Smooth muscle cell (in vitro differentiated cells): ENCODE measurements at regions not wholly inside any gene's neighbourhood (a gene's known extent, or its start where the extent isn't known, plus 50 kb on each side); places are given as distances from the start of the nearest gene placed in this dataset.

Experiments
- DNase-seq: peaks from one replicate; lab custom pipeline; 2025; ENCODE audit not compliant: unreplicated experiment; lab: John Stamatoyannopoulos, UW
- H2AFZ ChIP-seq: fragments of 200-600 bp; sonication (generic); 2 replicates; pipeline ENCODE4 v1.6.0; 2016; ENCODE audit warnings: antibody characterized with exemption, low read depth, mild to moderate bottlenecking
- H3F3A ChIP-seq: fragments of 200-600 bp; sonication (generic); 2 replicates; pipeline ENCODE4 v1.6.0; 2017; ENCODE audit warnings: antibody characterized with exemption, low read depth
- H3K27ac ChIP-seq: fragments of 200-600 bp; sonication (generic); 2 replicates; pipeline ENCODE4 v1.5.1; 2016; ENCODE audit warnings: low read depth, mild to moderate bottlenecking
- H3K27me3 ChIP-seq: fragments of 200-600 bp; sonication (generic); 2 replicates; pipeline ENCODE4 v1.6.1; 2016; ENCODE audit warnings: low read depth, mild to moderate bottlenecking
- H3K36me3 ChIP-seq: fragments of 200-600 bp; sonication (generic); 2 replicates; pipeline ENCODE4 v1.5.1; 2016; ENCODE audit warnings: low read depth
- H3K4me1 ChIP-seq: fragments of 200-600 bp; sonication (generic); 2 replicates; pipeline ENCODE4 v1.5.1; 2016; ENCODE audit warnings: low read depth
- H3K4me2 ChIP-seq: fragments of 200-600 bp; sonication (generic); 2 replicates; pipeline ENCODE4 v1.6.0; 2016; ENCODE audit warnings: mild to moderate bottlenecking
- H3K4me3 ChIP-seq: fragments of 200-600 bp; sonication (generic); 2 replicates; pipeline ENCODE4 v1.5.1; 2016; ENCODE audit warnings: mild to moderate bottlenecking
- H3K79me2 ChIP-seq: fragments of 200-600 bp; sonication (generic); 2 replicates; pipeline ENCODE4 v1.6.0; 2016; ENCODE audit warnings: low read depth, mild to moderate bottlenecking
- H3K9ac ChIP-seq: fragments of 200-600 bp; sonication (generic); 2 replicates; pipeline ENCODE4 v1.6.0; 2016; ENCODE audit warnings: low read depth
- H3K9me3 ChIP-seq: fragments of 200-600 bp; sonication (generic); replicated peaks from 2 replicates; pipeline ENCODE4 v1.5.1; 2016; ENCODE audit warnings: low read depth
- H4K20me1 ChIP-seq: fragments of 200-600 bp; sonication (generic); 2 replicates; pipeline ENCODE4 v1.6.0; 2016; ENCODE audit warnings: low read depth
- CTCF ChIP-seq: fragments of 200-600 bp; sonication (generic); IDR thresholded peaks from 2 replicates; pipeline ENCODE4 v1.5.1; 2017; ENCODE audit warnings: borderline replicate concordance, mild to moderate bottlenecking, antibody characterized with exemption; ENCODE audit not compliant: insufficient read depth, poor library complexity, severe bottlenecking
- WGBS: methylation state at CpG from one replicate; pipeline ENCODE4 v1.1.7; 2016; ENCODE audit warnings: low lambda C conversion rate; 5-methylcytosine and 5-hydroxymethylcytosine counted together

- no peak overlapping the region for H3K27ac ChIP-seq
- no peak overlapping the region for H3K9ac ChIP-seq
- no peak for DNase-seq
- WGBS: 69% methylated on average over 6 of the region's 6 CpGs
- no peak overlapping the region for H3K4me2 ChIP-seq
- H3F3A ChIP-seq: no peaks in the 10 kb centered on the region
- H3K4me1 ChIP-seq: peaks cover 14% of the 10 kb centered on the region
- no peak overlapping the region for H2AFZ ChIP-seq
- no peak for TF ChIP-seq CTCF
- H3K4me3 ChIP-seq: no peak overlapping the region
- no peaks in the 10 kb centered on the region for H4K20me1 ChIP-seq
- H3K36me3 ChIP-seq: no peaks in the 10 kb centered on the region
- no peaks in the 10 kb centered on the region for H3K79me2 ChIP-seq
- H3K9me3 ChIP-seq: no peaks in the 10 kb centered on the region
- peaks cover 48% of the 10 kb centered on the region for H3K27me3 ChIP-seq
These were observed 128.3 kb downstream of the AACS start for GRCh38 chr12:125193376-125194152.

GRCh38 chr12:125194163-125194773 lies 129.0 kb downstream of the AACS start:
- H3K4me2 ChIP-seq: no peak overlapping the region
- H3K27me3 ChIP-seq: peaks cover 41% of the 10 kb centered on the region
- no peak for TF ChIP-seq CTCF
- no peaks in the 10 kb centered on the region for H3K9me3 ChIP-seq
- H3K27ac ChIP-seq: no peak overlapping the region
- H3K4me1 ChIP-seq: peaks cover 8% of the 10 kb centered on the region
- no peak overlapping the region for H2AFZ ChIP-seq
- WGBS: 20% methylated on average over 18 of the region's 19 CpGs
- no peaks in the 10 kb centered on the region for H3K79me2 ChIP-seq
- H3F3A ChIP-seq: no peaks in the 10 kb centered on the region
- DNase-seq: no peak
- H3K36me3 ChIP-seq: no peaks in the 10 kb centered on the region
- no peaks in the 10 kb centered on the region for H4K20me1 ChIP-seq
- no peak overlapping the region for H3K4me3 ChIP-seq
- no peak overlapping the region for H3K9ac ChIP-seq

GRCh38 chr12:125194987-125195386 lies 129.8 kb downstream of the AACS start:
- Histone ChIP-seq H3K4me1 (peaks cover 1% of the 10 kb centered on the region), H3K27me3 (peaks cover 34% of the 10 kb centered on the region), H3K9ac (no peak overlapping the region), H3K27ac (no peak overlapping the region), H3K36me3 (no peaks in the 10 kb centered on the region), H2AFZ (no peak overlapping the region), H3K9me3 (no peaks in the 10 kb centered on the region), H4K20me1 (no peaks in the 10 kb centered on the region), H3K4me2 (no peak overlapping the region), H3K4me3 (no peak overlapping the region), H3F3A (no peaks in the 10 kb centered on the region), H3K79me2 (no peaks in the 10 kb centered on the region)
- no peak for DNase-seq
- 74% methylated on average over 8 of the region's 8 CpGs for WGBS
- no peak for TF ChIP-seq CTCF

- no peak for TF ChIP-seq CTCF
- no peaks in the 10 kb centered on the region for H4K20me1 ChIP-seq
- WGBS: 80% methylated on average over 4 of the region's 4 CpGs
- no peaks in the 10 kb centered on the region for H3K9me3 ChIP-seq
- no peak overlapping the region for H2AFZ ChIP-seq
- H3K79me2 ChIP-seq: no peaks in the 10 kb centered on the region
- H3K4me2 ChIP-seq: no peak overlapping the region
- H3K4me3 ChIP-seq: no peak overlapping the region
- H3K4me1 ChIP-seq: no peaks in the 10 kb centered on the region
- no peak overlapping the region for H3K27ac ChIP-seq
- H3K9ac ChIP-seq: no peak overlapping the region
- no peak for DNase-seq
- no peaks in the 10 kb centered on the region for H3K36me3 ChIP-seq
- no peaks in the 10 kb centered on the region for H3F3A ChIP-seq
- peaks cover 19% of the 10 kb centered on the region for H3K27me3 ChIP-seq
These were observed 132.1 kb downstream of the AACS start for GRCh38 chr12:125197326-125197725.
